GM12878 (cell line): ENCODE measurements at regions not wholly inside any gene's neighbourhood (a gene's known extent, or its start where the extent isn't known, plus 50 kb on each side); places are given as distances from the start of the nearest gene placed in this dataset.

ENCODE experiments used
- ATAC-seq: fragments of 200-7000 bp; cut with Tn5 transposase; 3 replicates; pipeline ENCODE4 v1.9.1; 2020; ENCODE audit warnings: mild to moderate bottlenecking, moderate library complexity
- BruUV-seq: library from RNA; stranded (reverse); fragments of 400-500 nt; replicated peaks from 2 replicates; lab custom pipeline; 2021; lab: Mats Ljungman, UMichigan
- CTCF ChIA-PET: fragments of 300-600 bp; sonication (Branson Sonifier 250); formaldehyde crosslinking; extraction: SDS; loops from one replicate; lab custom pipeline; 2021; ENCODE audit warnings: inconsistent platforms; lab: Yijun Ruan, JAX
- POLR2A ChIA-PET: fragments of 350-600 bp; formaldehyde crosslinking; extraction: SDS; loops from one replicate; lab custom pipeline; 2021; ENCODE audit warnings: inconsistent platforms; lab: Charles Lee
- RAD21 ChIA-PET: fragments of 300-600 bp; sonication (Branson Sonifier 250); formaldehyde crosslinking; loops from one replicate; lab custom pipeline; 2023; ENCODE audit warnings: antibody characterized with exemption; ENCODE audit not compliant: unreplicated experiment; lab: Charles Lee
- SMC1A ChIA-PET: fragments of 300-600 bp; sonication (Branson Sonifier 250); formaldehyde crosslinking; loops from one replicate; lab custom pipeline; 2023; ENCODE audit not compliant: unreplicated experiment, uncharacterized antibody; lab: Charles Lee
- DNase-seq: peaks from one replicate; pipeline ENCODE4 v3.0.0-alpha.2; 2011; ENCODE audit warnings: low read depth, low spot score
- FAIRE-seq: peaks from 3 replicates; lab custom pipeline; 2011; peaks lifted over from hg19 to GRCh38; lab: Jason Lieb, UNC
- H2AFZ ChIP-seq: 2 replicates; pipeline ENCODE4 v1.6.0; 2011; ENCODE audit warnings: low read depth, low read length, control low read depth; ENCODE audit not compliant: control insufficient read depth
- H3K27ac ChIP-seq: 2 replicates; pipeline ENCODE4 v1.5.1; 2011; ENCODE audit warnings: control low read depth; ENCODE audit not compliant: control insufficient read depth, insufficient read depth
- H3K27me3 ChIP-seq, 2 experiments: replicated peaks in 1 of 2; 2 replicates each; pipeline versions ENCODE4 v1.6.0 to v1.6.1; 2011; ENCODE audit warnings: low read length in 1 of 2; ENCODE audit not compliant: control insufficient read depth in 2 of 2, insufficient read depth in 2 of 2
- H3K36me3 ChIP-seq, 2 experiments: 2 replicates each; pipeline ENCODE4 v1.5.1; 2011; ENCODE audit warnings: low read length in 1 of 2; ENCODE audit not compliant: control insufficient read depth in 2 of 2, insufficient read depth in 2 of 2
- H3K4me1 ChIP-seq: 2 replicates; pipeline ENCODE4 v1.6.1; 2011; ENCODE audit warnings: mild to moderate bottlenecking, low read length, moderate library complexity, mixed read lengths; ENCODE audit not compliant: control insufficient read depth, insufficient read depth
- H3K4me2 ChIP-seq: 2 replicates; pipeline ENCODE4 v1.6.0; 2011; ENCODE audit warnings: control low read depth; ENCODE audit not compliant: control insufficient read depth, insufficient read depth
- H3K4me3 ChIP-seq: fragments of 200-600 bp; sonication (generic); 2 replicates; pipeline ENCODE4 v1.5.1; 2016
- H3K79me2 ChIP-seq: 2 replicates; pipeline ENCODE4 v1.6.0; 2011; ENCODE audit warnings: low read length; ENCODE audit not compliant: control insufficient read depth, insufficient read depth
- H3K9ac ChIP-seq: 2 replicates; pipeline ENCODE4 v1.8.0; 2011; ENCODE audit warnings: low read length, control low read depth, mixed read lengths; ENCODE audit not compliant: control insufficient read depth, insufficient read depth
- H3K9me3 ChIP-seq: replicated peaks from 3 replicates; pipeline ENCODE4 v1.5.1; 2011; ENCODE audit warnings: mild to moderate bottlenecking, low read length; ENCODE audit not compliant: control insufficient read depth, insufficient read depth
- H4K20me1 ChIP-seq: 2 replicates; pipeline ENCODE4 v1.6.0; 2011; ENCODE audit not compliant: control insufficient read depth, insufficient read depth
- BRCA1 ChIP-seq: IDR thresholded peaks from 2 replicates; pipeline ENCODE4 v1.6.1; 2011; ENCODE audit warnings: low read depth, low read length, improper control_type of control experiment
- CREM ChIP-seq: IDR thresholded peaks from 2 replicates; pipeline ENCODE4 v1.6.1; 2014; ENCODE audit warnings: antibody characterized with exemption, low read depth
- GATAD2B ChIP-seq: fragments of 450-650 bp; conservative IDR thresholded peaks from 2 replicates; pipeline ENCODE4 v1.6.1; 2017; ENCODE audit warnings: low read depth, mild to moderate bottlenecking, moderate library complexity
- RAD21 ChIP-seq: IDR thresholded peaks from 2 replicates; pipeline ENCODE4 v1.6.1; 2011; ENCODE audit warnings: mild to moderate bottlenecking, low read depth, low read length, moderate library complexity; ENCODE audit not compliant: insufficient read depth
- SIX5 ChIP-seq: IDR thresholded peaks from 2 replicates; pipeline ENCODE4 v1.6.1; 2011; ENCODE audit warnings: mild to moderate bottlenecking, low read depth, low read length, moderate library complexity; ENCODE audit not compliant: severe bottlenecking
- SMAD5 ChIP-seq: IDR thresholded peaks from 2 replicates; pipeline ENCODE4 v1.6.1; 2016; ENCODE audit warnings: antibody characterized with exemption, low read depth
- STAT3 ChIP-seq: IDR thresholded peaks from 2 replicates; pipeline ENCODE4 v1.6.1; 2011; ENCODE audit warnings: low read depth, low read length, improper control_type of control experiment
- WGBS: methylation state at CpG from one replicate; pipeline ENCODE4 v1.1.6; 2016; ENCODE audit warnings: low lambda C conversion rate; ENCODE audit not compliant: insufficient replicate concordance, insufficient coverage; ENCODE audit errors: missing lambda C conversion rate; 5-methylcytosine and 5-hydroxymethylcytosine counted together
- in situ Hi-C: fragments of 300-500 bp; cut with MboI; formaldehyde crosslinking; loops from 9 replicates; pipeline ENCODE4 v1.14.3; 2018; ENCODE audit warnings: mixed read lengths
- intact Hi-C: fragments of 100-400 bp; cut with micrococcal nuclease; formaldehyde crosslinking; loops from one replicate; pipeline ENCODE4 v1.14.2; 2022; ENCODE audit not compliant: unreplicated experiment

- H3K9me3 ChIP-seq: no peaks in the 10 kb centered on the region
- no peaks in the 10 kb centered on the region for H3K36me3 ChIP-seq
- ATAC-seq: no peak
- H4K20me1 ChIP-seq: no peaks in the 10 kb centered on the region
- H3K4me3 ChIP-seq: no peak overlapping the region
- ChIA-PET POLR2A (no interaction called here), SMC1A (interaction anchor here (0.7 kb wide), 1 partner anchor 14 kb away, joined by 3 read pairs; no protein-coding TSS in a partner anchor)
- H3K79me2 ChIP-seq: no peaks in the 10 kb centered on the region
- H3K27ac ChIP-seq: no peak overlapping the region
- WGBS: 5% methylated on average over 1 of the region's 1 CpG
- H3K4me2 ChIP-seq: no peak overlapping the region
- TF ChIP-seq RAD21 (0 out of 2 replicates have a peak, but pooled peaks have one; percentile 9), BRCA1 (no peak)
- TF ChIP-seq, all 136 proteins: peak for 1
- in situ Hi-C loops (loop anchor here (10.0 kb wide), 1 partner anchor 439 kb away; no protein-coding TSS in a partner anchor), intact Hi-C loops (loop anchor here (2.0 kb wide), 1 partner anchor 437 kb away; no protein-coding TSS in a partner anchor)
- no TSS peak for BruUV-seq
- Histone ChIP-seq H3K9ac (no peak overlapping the region), H3K4me1 (no peaks in the 10 kb centered on the region), H3K27me3 (no peaks in the 10 kb centered on the region), H2AFZ (no peak overlapping the region)
- DNase-seq (no peak), FAIRE-seq (no peak)
- ChIA-PET CTCF (interaction anchor here (1.3 to 1.4 kb wide), 2 partner anchors 23 to 28 kb away, joined by 3 read pairs; no protein-coding TSS in a partner anchor), RAD21 (interaction anchor here (1.0 to 1.2 kb wide), 3 partner anchors 436 to 967 kb away, joined by 3 to 6 read pairs (median 3); no protein-coding TSS in a partner anchor)
These were observed 456.8 kb upstream of the GJE1 start for GRCh38 chr6:141675957-141676356.

DNA sequence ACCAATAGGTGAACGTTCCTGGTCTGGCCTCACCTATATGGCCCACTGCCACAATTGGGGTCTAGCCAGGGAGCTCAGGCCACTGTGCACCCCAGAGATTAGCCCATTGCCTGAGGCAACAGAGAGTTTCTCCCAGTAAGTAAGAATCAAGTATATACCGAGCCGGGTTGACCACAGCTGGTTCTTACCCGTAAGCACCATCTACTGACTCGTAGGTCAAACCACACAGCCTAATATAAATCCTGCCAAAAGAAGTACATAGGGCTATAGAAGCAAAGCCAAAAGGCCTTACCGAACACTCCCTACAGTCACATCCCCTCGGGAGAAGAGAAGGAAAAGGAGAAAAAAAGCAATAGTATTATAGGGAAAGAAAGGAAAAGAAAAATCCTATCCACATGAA lies 463.6 kb upstream of the GJE1 start:
- Histone ChIP-seq H3K4me1 (no peaks in the 10 kb centered on the region), H3K79me2 (no peaks in the 10 kb centered on the region), H3K4me2 (no peak overlapping the region), H3K9me3 (no peaks in the 10 kb centered on the region), H3K9ac (no peak overlapping the region), H3K36me3 (no peaks in the 10 kb centered on the region), H4K20me1 (no peaks in the 10 kb centered on the region), H2AFZ (no peak overlapping the region), H3K4me3 (no peak overlapping the region), H3K27me3 (no peaks in the 10 kb centered on the region), H3K27ac (no peak overlapping the region)
- intact Hi-C loops: no loop called here
- in situ Hi-C loops: no loop called here
- no TSS peak for BruUV-seq
- ChIA-PET CTCF (no interaction called here), RAD21 (no interaction called here), SMC1A (no interaction called here), POLR2A (no interaction called here)
- WGBS: 15% methylated on average over 7 of the region's 7 CpGs
- TF ChIP-seq STAT3: no peak
- no peak for TF ChIP-seq CREM
- TF ChIP-seq SMAD5: no peak
- no peak for TF ChIP-seq GATAD2B
- no peak for TF ChIP-seq SIX5
- ATAC-seq: no peak
- no peak for DNase-seq
- FAIRE-seq: no peak
